Prostate gland (tissue), 2 donors: ENCODE measurements at regions not wholly inside any gene's neighbourhood (a gene's known extent, or its start where the extent isn't known, plus 50 kb on each side); places are given as distances from the start of the nearest gene placed in this dataset.

Experiments used
- DNase-seq: peaks from one replicate; pipeline ENCODE4 v3.0.0-alpha.2; 2019; ENCODE audit warnings: low spot score
- H3K27ac ChIP-seq, 2 donors: fragments of 200-600 bp; sonication (generic); 2 replicates each; pipeline ENCODE4 v1.5.1; 2017 to 2019
- H3K27me3 ChIP-seq: fragments of 200-600 bp; sonication (generic); replicated peaks from 2 replicates; pipeline ENCODE4 v1.5.1; 2019; ENCODE audit not compliant: insufficient read depth
- H3K36me3 ChIP-seq, 2 donors: fragments of 200-600 bp; sonication (generic); 1 replicate in 1 of 2; 2 replicates in 1 of 2; pipeline versions ENCODE4 v1.5.1 to v1.8.1; 2017 to 2019
- H3K4me1 ChIP-seq: fragments of 200-600 bp; sonication (generic); replicated peaks from 2 replicates; pipeline ENCODE4 v1.5.1; 2019
- H3K4me3 ChIP-seq, 2 donors: fragments of 200-600 bp; sonication (generic); 2 replicates each; pipeline ENCODE4 v1.5.1; 2017 to 2019
- H3K9me3 ChIP-seq: fragments of 200-600 bp; sonication (generic); 2 replicates; pipeline ENCODE4 v1.5.1; 2017
- CTCF ChIP-seq, 4 experiments: fragments of 200-600 bp in 2 of 4; fragments of 450-650 bp in 2 of 4; sonication (generic) in 2 of 4; IDR thresholded peaks; 1 replicate in 3 of 4; 2 replicates in 1 of 4; pipeline ENCODE4 v1.5.1; 2016 to 2019; ENCODE audit warnings: antibody characterized with exemption in 4 of 4, mild to moderate bottlenecking in 2 of 4, moderate library complexity in 2 of 4
- POLR2A ChIP-seq: fragments of 450-650 bp; IDR thresholded peaks from one replicate; pipeline ENCODE4 v1.6.1; 2016; ENCODE audit warnings: antibody characterized with exemption, mild to moderate bottlenecking
- POLR2AphosphoS5 ChIP-seq: sonication (generic); formaldehyde crosslinking; IDR thresholded peaks from one replicate; pipeline ENCODE4 v1.6.1; 2017; ENCODE audit warnings: antibody characterized with exemption
- WGBS: methylation state at CpG from one replicate; pipeline ENCODE4 v1.1.5; 2018; 5-methylcytosine and 5-hydroxymethylcytosine counted together
- intact Hi-C: fragments of 100-400 bp; cut with DNase I; formaldehyde crosslinking; loops from one replicate; pipeline ENCODE4 v1.14.2; 2022

- H3K27me3 ChIP-seq, result no peaks in the 10 kb centered on the region
- 93% methylated on average over 2 of the region's 2 CpGs for WGBS
- intact Hi-C loops, result no loop called here
Observed at GRCh38 chr4:175351473-175351872, 433.3 kb downstream of the ADAM29 start.

GRCh38 chr4:175369087-175369486 is 443.0 kb downstream of the GPM6A start:
- WGBS, result 84% methylated on average over 6 of the region's 6 CpGs
- Histone ChIP-seq H3K9me3 (no peaks in the 10 kb centered on the region), H3K36me3 (no peaks in the 10 kb centered on the region), H3K27me3 (no peaks in the 10 kb centered on the region), H3K4me3 (no peak overlapping the region), H3K4me1 (no peaks in the 10 kb centered on the region), H3K27ac (no peak overlapping the region)
- TF ChIP-seq POLR2AphosphoS5, result no peak
- no peak for TF ChIP-seq CTCF (IDR thresholded peaks at IDR 0.05)
- TF ChIP-seq POLR2A, result no peak
- intact Hi-C loops, result no loop called here
- DNase-seq, result no peak

More at GRCh38 chr4:175351473-175351872, 433.3 kb downstream of the ADAM29 start:
- Histone ChIP-seq H3K4me1 (no peaks in the 10 kb centered on the region), H3K4me3 (no peak overlapping the region), H3K9me3 (no peaks in the 10 kb centered on the region), H3K27ac (no peak overlapping the region), H3K36me3 (no peaks in the 10 kb centered on the region)
- TF ChIP-seq POLR2A (no peak), POLR2AphosphoS5 (no peak), CTCF (IDR thresholded peaks at IDR 0.05) (no peak)
- DNase-seq, result no peak

GRCh38 chr4:175371091-175371490 is 441.0 kb downstream of the GPM6A start:
- H3K36me3 ChIP-seq, result no peaks in the 10 kb centered on the region
- 87% methylated on average over 1 of the region's 1 CpG for WGBS
- intact Hi-C loops, result no loop called here

GRCh38 chr4:175373031-175373430 is 439.0 kb downstream of the GPM6A start:
- TF ChIP-seq POLR2AphosphoS5, result no peak
- no peak for TF ChIP-seq CTCF (IDR thresholded peaks at IDR 0.05)
- no peak for TF ChIP-seq POLR2A
- Histone ChIP-seq H3K9me3 (no peaks in the 10 kb centered on the region), H3K36me3 (no peaks in the 10 kb centered on the region), H3K4me3 (no peak overlapping the region), H3K27me3 (no peaks in the 10 kb centered on the region), H3K27ac (no peak overlapping the region), H3K4me1 (no peaks in the 10 kb centered on the region)
- DNase-seq, result no peak
- intact Hi-C loops, result no loop called here

More at GRCh38 chr4:175371091-175371490, 441.0 kb downstream of the GPM6A start:
- TF ChIP-seq POLR2AphosphoS5 (no peak), POLR2A (no peak), CTCF (IDR thresholded peaks at IDR 0.05) (no peak)
- Histone ChIP-seq H3K9me3 (no peaks in the 10 kb centered on the region), H3K4me3 (no peak overlapping the region), H3K4me1 (no peaks in the 10 kb centered on the region), H3K27ac (no peak overlapping the region), H3K27me3 (no peaks in the 10 kb centered on the region)
- no peak for DNase-seq

- intact Hi-C loops, result no loop called here
- Histone ChIP-seq H3K4me3 (no peak overlapping the region), H3K36me3 (no peaks in the 10 kb centered on the region), H3K27ac (no peak overlapping the region), H3K27me3 (no peaks in the 10 kb centered on the region), H3K4me1 (no peaks in the 10 kb centered on the region), H3K9me3 (no peaks in the 10 kb centered on the region)
- TF ChIP-seq POLR2AphosphoS5 (no peak), CTCF (IDR thresholded peaks at IDR 0.05) (no peak), POLR2A (no peak)
- no peak for DNase-seq
- 81% methylated on average over 3 of the region's 3 CpGs for WGBS
Observed at GRCh38 chr4:175374459-175374858, 437.6 kb downstream of the GPM6A start.
